ENCODE measurements at regions not wholly inside any gene's neighbourhood (a gene's known extent, or its start where the extent isn't known, plus 50 kb on each side); places are given as distances from the start of the nearest gene placed in this dataset.

- Histone ChIP-seq H3K9me3 (ENCODE audit: control insufficient read depth, low read depth, low read length) (no peaks in the 10 kb centered on the region), H3K9ac (ENCODE audit: low read length) (no peak overlapping the region), H3K4me1 (ENCODE audit: control insufficient read depth, low read depth, low read length) (no peaks in the 10 kb centered on the region), H3K27me3 (ENCODE audit: control insufficient read depth, insufficient read depth, low read length) (no peaks in the 10 kb centered on the region), H3K27ac (ENCODE audit: low read length) (no peak overlapping the region), H3K4me3 (ENCODE audit: low read length) (no peak overlapping the region), H3K36me3 (ENCODE audit: control insufficient read depth, low read depth, low read length) (no peaks in the 10 kb centered on the region)
Measured at GRCh38 chr2:16368951-16369350, 296.7 kb downstream of the CYRIA start.

DNA sequence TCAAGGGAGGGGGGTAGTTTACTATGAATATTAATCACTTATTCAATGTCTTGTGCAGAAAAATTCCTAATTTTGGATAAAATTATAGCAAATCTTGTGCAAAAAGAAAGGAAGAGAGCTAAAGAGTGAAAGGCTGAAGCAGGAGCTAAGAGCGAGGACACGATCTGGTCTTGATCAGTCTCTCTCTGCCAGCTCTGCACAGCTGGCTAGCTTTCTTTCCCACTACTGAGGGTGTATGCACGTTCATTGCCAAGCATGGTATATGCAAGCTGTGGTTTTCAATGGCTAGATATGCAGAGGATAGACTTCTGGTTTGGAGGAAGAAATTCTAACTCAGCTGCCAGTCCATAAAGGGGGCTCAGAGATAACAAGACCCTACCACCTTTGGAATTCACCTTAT lies 297.3 kb downstream of the CYRIA start:
- no peak overlapping the region for H3K9ac ChIP-seq (ENCODE audit: low read length)
- no peak overlapping the region for H3K27ac ChIP-seq (ENCODE audit: low read length)
- no peaks in the 10 kb centered on the region for H3K36me3 ChIP-seq (ENCODE audit: control insufficient read depth, low read depth, low read length)
- H3K9me3 ChIP-seq (ENCODE audit: control insufficient read depth, low read depth, low read length), result no peaks in the 10 kb centered on the region
- no peaks in the 10 kb centered on the region for H3K4me1 ChIP-seq (ENCODE audit: control insufficient read depth, low read depth, low read length)
- no peaks in the 10 kb centered on the region for H3K27me3 ChIP-seq (ENCODE audit: control insufficient read depth, insufficient read depth, low read length)
- H3K4me3 ChIP-seq (ENCODE audit: low read length), result no peak overlapping the region

GRCh38 chr2:16365366-16365765 lies 300.3 kb downstream of the CYRIA start:
- H3K4me1 ChIP-seq (ENCODE audit: control insufficient read depth, low read depth, low read length), result no peaks in the 10 kb centered on the region

DNA sequence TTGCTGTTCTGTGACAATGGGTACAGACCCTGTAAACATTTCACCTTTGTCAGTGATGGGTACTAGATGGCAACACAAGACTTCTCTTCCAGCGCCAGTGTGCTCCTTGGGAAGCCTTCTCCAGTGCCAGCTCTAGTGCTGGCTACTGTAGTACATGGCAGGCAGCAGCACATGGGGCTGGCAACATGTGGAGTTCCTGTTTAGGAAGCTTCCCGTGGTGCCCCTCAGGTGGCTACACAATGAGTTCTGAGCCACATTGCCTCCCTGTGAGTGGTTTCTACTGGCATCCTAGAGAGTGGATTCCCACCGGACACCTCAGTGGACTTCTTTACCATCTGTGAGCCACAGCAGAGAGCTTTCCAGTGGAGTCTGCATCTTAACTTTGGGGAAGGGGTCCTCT lies 302.1 kb downstream of the CYRIA start:
- H3K4me3 ChIP-seq (ENCODE audit: low read length), result no peak overlapping the region

More at GRCh38 chr2:16365366-16365765, 300.3 kb downstream of the CYRIA start:
- H3K27ac ChIP-seq (ENCODE audit: low read length), result no peak overlapping the region
- no peaks in the 10 kb centered on the region for H3K27me3 ChIP-seq (ENCODE audit: control insufficient read depth, insufficient read depth, low read length)
- H3K4me3 ChIP-seq (ENCODE audit: low read length), result no peak overlapping the region
- no peaks in the 10 kb centered on the region for H3K9me3 ChIP-seq (ENCODE audit: control insufficient read depth, low read depth, low read length)
- no peak overlapping the region for H3K9ac ChIP-seq (ENCODE audit: low read length)
- H3K36me3 ChIP-seq (ENCODE audit: control insufficient read depth, low read depth, low read length), result no peaks in the 10 kb centered on the region

DNA sequence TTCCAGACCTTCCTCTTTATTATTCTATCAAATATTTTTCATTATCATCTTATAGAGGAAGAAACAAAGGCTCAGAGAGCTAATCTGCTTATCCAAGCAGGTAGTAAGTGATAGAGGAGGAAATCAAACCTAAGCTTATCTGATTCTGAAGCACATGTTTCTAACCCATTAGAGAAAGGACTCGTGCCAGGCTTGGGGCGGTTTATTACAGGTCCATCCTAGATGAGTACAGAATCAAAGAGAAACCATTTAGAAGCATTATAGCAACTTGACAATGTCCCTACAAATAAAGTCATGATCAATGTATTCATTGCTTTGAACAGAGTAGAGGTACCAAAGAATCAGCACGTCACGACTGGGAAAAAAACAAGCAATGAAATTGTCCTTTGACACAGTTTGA lies 303.0 kb downstream of the CYRIA start:
- Histone ChIP-seq H3K4me3 (ENCODE audit: low read length) (no peak overlapping the region), H3K27me3 (ENCODE audit: control insufficient read depth, insufficient read depth, low read length) (no peaks in the 10 kb centered on the region), H3K36me3 (ENCODE audit: control insufficient read depth, low read depth, low read length) (no peaks in the 10 kb centered on the region), H3K4me1 (ENCODE audit: control insufficient read depth, low read depth, low read length) (no peaks in the 10 kb centered on the region), H3K9me3 (ENCODE audit: control insufficient read depth, low read depth, low read length) (no peaks in the 10 kb centered on the region), H3K27ac (ENCODE audit: low read length) (no peak overlapping the region), H3K9ac (ENCODE audit: low read length) (no peak overlapping the region)

More for the DNA sequence above, 302.1 kb downstream of the CYRIA start:
- H3K9ac ChIP-seq (ENCODE audit: low read length), result no peak overlapping the region
- no peaks in the 10 kb centered on the region for H3K9me3 ChIP-seq (ENCODE audit: control insufficient read depth, low read depth, low read length)
- no peaks in the 10 kb centered on the region for H3K36me3 ChIP-seq (ENCODE audit: control insufficient read depth, low read depth, low read length)
- no peaks in the 10 kb centered on the region for H3K4me1 ChIP-seq (ENCODE audit: control insufficient read depth, low read depth, low read length)
- no peak overlapping the region for H3K27ac ChIP-seq (ENCODE audit: low read length)
- H3K27me3 ChIP-seq (ENCODE audit: control insufficient read depth, insufficient read depth, low read length), result no peaks in the 10 kb centered on the region

- H3K9ac ChIP-seq (ENCODE audit: low read length), result no peak overlapping the region
Measured at GRCh38 chr2:16361261-16361995, 304.2 kb downstream of the CYRIA start.

GRCh38 chr2:16359961-16360360 lies 305.7 kb downstream of the CYRIA start:
- Histone ChIP-seq H3K4me3 (ENCODE audit: low read length) (no peak overlapping the region), H3K9ac (ENCODE audit: low read length) (no peak overlapping the region), H3K27ac (ENCODE audit: low read length) (no peak overlapping the region), H3K27me3 (ENCODE audit: control insufficient read depth, insufficient read depth, low read length) (no peaks in the 10 kb centered on the region), H3K9me3 (ENCODE audit: control insufficient read depth, low read depth, low read length) (no peaks in the 10 kb centered on the region), H3K36me3 (ENCODE audit: control insufficient read depth, low read depth, low read length) (no peaks in the 10 kb centered on the region), H3K4me1 (ENCODE audit: control insufficient read depth, low read depth, low read length) (no peaks in the 10 kb centered on the region)

More at GRCh38 chr2:16361261-16361995, 304.2 kb downstream of the CYRIA start:
- Histone ChIP-seq H3K27me3 (ENCODE audit: control insufficient read depth, insufficient read depth, low read length) (no peaks in the 10 kb centered on the region), H3K36me3 (ENCODE audit: control insufficient read depth, low read depth, low read length) (no peaks in the 10 kb centered on the region), H3K27ac (ENCODE audit: low read length) (no peak overlapping the region), H3K9me3 (ENCODE audit: control insufficient read depth, low read depth, low read length) (no peaks in the 10 kb centered on the region), H3K4me3 (ENCODE audit: low read length) (no peak overlapping the region), H3K4me1 (ENCODE audit: control insufficient read depth, low read depth, low read length) (no peaks in the 10 kb centered on the region)

DNA sequence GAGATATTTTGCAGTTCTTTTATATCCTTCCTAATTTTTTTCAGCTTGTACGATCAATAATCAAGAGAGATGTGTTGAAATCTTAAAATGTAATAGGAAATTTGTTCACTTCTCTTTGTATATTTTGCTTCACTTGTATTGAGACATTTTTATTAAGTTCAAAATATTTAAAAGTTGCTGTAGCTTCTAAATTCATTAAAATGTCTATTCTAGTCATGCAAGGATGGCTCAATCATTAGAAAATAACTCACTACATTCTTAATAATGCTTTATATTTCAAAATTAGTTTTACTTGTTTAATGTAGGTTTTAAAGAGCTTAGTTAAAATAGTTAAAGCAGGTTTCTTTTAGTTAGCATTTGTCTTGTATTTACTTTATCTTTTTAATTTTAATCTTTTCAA lies 308.4 kb downstream of the CYRIA start:
- Histone ChIP-seq H3K9me3 (ENCODE audit: control insufficient read depth, low read depth, low read length) (no peaks in the 10 kb centered on the region), H3K9ac (ENCODE audit: low read length) (no peak overlapping the region), H3K27ac (ENCODE audit: low read length) (no peak overlapping the region), H3K4me1 (ENCODE audit: control insufficient read depth, low read depth, low read length) (no peaks in the 10 kb centered on the region), H3K36me3 (ENCODE audit: control insufficient read depth, low read depth, low read length) (no peaks in the 10 kb centered on the region), H3K27me3 (ENCODE audit: control insufficient read depth, insufficient read depth, low read length) (no peaks in the 10 kb centered on the region), H3K4me3 (ENCODE audit: low read length) (no peak overlapping the region)

DNA sequence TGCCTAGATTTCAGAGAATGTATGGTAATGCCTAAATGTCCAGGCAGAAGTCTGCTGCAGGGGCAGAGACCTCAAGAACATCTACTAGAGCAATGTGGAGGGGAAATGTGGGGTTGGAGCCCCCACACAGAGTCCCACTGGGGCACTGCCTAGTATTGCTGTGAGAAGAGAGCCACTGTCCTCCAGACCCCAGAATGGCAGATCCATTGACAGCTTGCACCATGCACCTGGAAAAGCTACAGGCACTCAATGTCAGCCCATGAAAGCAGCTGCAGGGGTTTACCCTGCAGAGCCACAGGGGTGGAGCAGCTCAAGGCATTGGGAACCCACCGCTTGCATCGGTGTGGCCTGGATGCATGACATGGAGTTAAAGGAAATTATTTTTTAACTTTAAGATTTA lies 314.1 kb downstream of the CYRIA start:
- Histone ChIP-seq H3K4me1 (ENCODE audit: control insufficient read depth, low read depth, low read length) (no peaks in the 10 kb centered on the region), H3K36me3 (ENCODE audit: control insufficient read depth, low read depth, low read length) (no peaks in the 10 kb centered on the region), H3K9me3 (ENCODE audit: control insufficient read depth, low read depth, low read length) (peaks cover 7% of the 10 kb centered on the region), H3K27me3 (ENCODE audit: control insufficient read depth, insufficient read depth, low read length) (no peaks in the 10 kb centered on the region), H3K27ac (ENCODE audit: low read length) (no peak overlapping the region), H3K9ac (ENCODE audit: low read length) (no peak overlapping the region), H3K4me3 (ENCODE audit: low read length) (no peak overlapping the region)

DNA sequence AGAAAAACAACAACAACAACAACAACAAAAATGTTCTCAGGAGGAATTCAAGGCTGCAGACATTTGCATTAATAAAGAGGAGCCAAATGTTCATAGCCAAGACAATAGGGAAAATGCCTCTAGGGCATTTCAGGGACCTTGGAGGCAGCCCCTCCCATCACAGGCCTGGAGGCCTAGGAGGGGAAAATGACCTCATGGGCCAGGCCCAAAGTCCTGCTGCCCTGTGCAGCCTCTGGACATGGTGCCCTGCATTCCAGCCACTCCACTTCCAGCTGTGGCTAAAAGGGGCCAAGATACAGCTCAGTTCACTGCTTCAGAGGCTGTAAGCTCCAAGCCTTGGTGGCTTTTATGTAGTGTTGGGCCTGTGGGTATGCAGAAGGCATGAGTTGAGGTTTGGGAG lies 314.5 kb downstream of the CYRIA start:
- no peak overlapping the region for H3K9ac ChIP-seq (ENCODE audit: low read length)
- H3K36me3 ChIP-seq (ENCODE audit: control insufficient read depth, low read depth, low read length), result no peaks in the 10 kb centered on the region
- no peak overlapping the region for H3K4me3 ChIP-seq (ENCODE audit: low read length)
- no peaks in the 10 kb centered on the region for H3K27me3 ChIP-seq (ENCODE audit: control insufficient read depth, insufficient read depth, low read length)
- H3K9me3 ChIP-seq (ENCODE audit: control insufficient read depth, low read depth, low read length), result peaks cover 7% of the 10 kb centered on the region
- no peaks in the 10 kb centered on the region for H3K4me1 ChIP-seq (ENCODE audit: control insufficient read depth, low read depth, low read length)
- no peak overlapping the region for H3K27ac ChIP-seq (ENCODE audit: low read length)

- Histone ChIP-seq H3K36me3 (ENCODE audit: control insufficient read depth, low read depth, low read length) (no peaks in the 10 kb centered on the region), H3K27ac (ENCODE audit: low read length) (no peak overlapping the region), H3K9me3 (ENCODE audit: control insufficient read depth, low read depth, low read length) (peaks cover 7% of the 10 kb centered on the region), H3K4me1 (ENCODE audit: control insufficient read depth, low read depth, low read length) (no peaks in the 10 kb centered on the region), H3K4me3 (ENCODE audit: low read length) (no peak overlapping the region), H3K9ac (ENCODE audit: low read length) (no peak overlapping the region), H3K27me3 (ENCODE audit: control insufficient read depth, insufficient read depth, low read length) (no peaks in the 10 kb centered on the region)
Measured at GRCh38 chr2:16350211-16350610, 315.4 kb downstream of the CYRIA start.

- H3K9ac ChIP-seq (ENCODE audit: low read length), result no peak overlapping the region
- H3K27me3 ChIP-seq (ENCODE audit: control insufficient read depth, insufficient read depth, low read length), result no peaks in the 10 kb centered on the region
- H3K4me1 ChIP-seq (ENCODE audit: control insufficient read depth, low read depth, low read length), result no peaks in the 10 kb centered on the region
- no peak overlapping the region for H3K4me3 ChIP-seq (ENCODE audit: low read length)
- no peaks in the 10 kb centered on the region for H3K36me3 ChIP-seq (ENCODE audit: control insufficient read depth, low read depth, low read length)
- H3K27ac ChIP-seq (ENCODE audit: low read length), result no peak overlapping the region
- peaks cover 7% of the 10 kb centered on the region for H3K9me3 ChIP-seq (ENCODE audit: control insufficient read depth, low read depth, low read length)
Measured at GRCh38 chr2:16349811-16350210, 315.8 kb downstream of the CYRIA start.

Data from iPS-18a (cell line).